GM19463 (cell line): ENCODE measurements at regions not wholly inside any gene's neighbourhood (a gene's known extent, or its start where the extent isn't known, plus 50 kb on each side); places are given as distances from the start of the nearest gene placed in this dataset.

Experiments used
- ATAC-seq: cut with Tn5 transposase; IDR thresholded peaks from one replicate; pipeline ENCODE4 v1.9.1; 2021; ENCODE audit warnings: mild to moderate bottlenecking, moderate library complexity; ENCODE audit not compliant: unreplicated experiment

GRCh38 chr5:147036691-147037245 is 158.2 kb upstream of the PPP2R2B start:
- ATAC-seq = no peak

- no peak for ATAC-seq
Measured at GRCh38 chr5:147037515-147038205, 159.1 kb upstream of the PPP2R2B start.

GRCh38 chr5:147040856-147041255 is 162.3 kb upstream of the PPP2R2B start:
- no peak for ATAC-seq

GRCh38 chr5:147044572-147045273 is 166.2 kb upstream of the PPP2R2B start:
- no peak for ATAC-seq

- no peak for ATAC-seq
Measured at GRCh38 chr5:147045290-147045689, 166.7 kb upstream of the PPP2R2B start.

- no peak for ATAC-seq
Measured at GRCh38 chr5:147046281-147046680, 167.7 kb upstream of the PPP2R2B start.

GRCh38 chr5:147046894-147047293 is 168.3 kb upstream of the PPP2R2B start:
- ATAC-seq = no peak

- no peak for ATAC-seq
Measured at GRCh38 chr5:147049764-147050163, 171.2 kb upstream of the PPP2R2B start.

- no peak for ATAC-seq
Measured at GRCh38 chr5:147050172-147050571, 171.6 kb upstream of the PPP2R2B start.

GRCh38 chr5:147051193-147051592 is 172.6 kb upstream of the PPP2R2B start:
- ATAC-seq = no peak

- no peak for ATAC-seq
Measured at GRCh38 chr5:147052519-147052918, 174.0 kb upstream of the PPP2R2B start.

- no peak for ATAC-seq
Measured at GRCh38 chr5:147055089-147055826, 176.7 kb upstream of the PPP2R2B start.

- no peak for ATAC-seq
Measured at GRCh38 chr5:147055850-147056566, 177.5 kb upstream of the PPP2R2B start.

GRCh38 chr5:147057051-147057450 is 177.8 kb upstream of the STK32A start:
- no peak for ATAC-seq

- no peak for ATAC-seq
Measured at GRCh38 chr5:147061431-147061830, 173.4 kb upstream of the STK32A start.

GRCh38 chr5:147062427-147062826 is 172.4 kb upstream of the STK32A start:
- no peak for ATAC-seq

GRCh38 chr5:147063943-147064342 is 170.9 kb upstream of the STK32A start:
- no peak for ATAC-seq

- peak; percentile 73 for ATAC-seq
Measured at GRCh38 chr5:147065071-147065470, 169.8 kb upstream of the STK32A start.

GRCh38 chr5:147068998-147069397 is 165.8 kb upstream of the STK32A start:
- ATAC-seq = no peak

GRCh38 chr5:147072622-147073021 is 162.2 kb upstream of the STK32A start:
- ATAC-seq = no peak

- ATAC-seq = no peak
Measured at GRCh38 chr5:147073098-147073497, 161.7 kb upstream of the STK32A start.
